ENCODE measurements at regions not wholly inside any gene's neighbourhood (a gene's known extent, or its start where the extent isn't known, plus 50 kb on each side); places are given as distances from the start of the nearest gene placed in this dataset.

DNA sequence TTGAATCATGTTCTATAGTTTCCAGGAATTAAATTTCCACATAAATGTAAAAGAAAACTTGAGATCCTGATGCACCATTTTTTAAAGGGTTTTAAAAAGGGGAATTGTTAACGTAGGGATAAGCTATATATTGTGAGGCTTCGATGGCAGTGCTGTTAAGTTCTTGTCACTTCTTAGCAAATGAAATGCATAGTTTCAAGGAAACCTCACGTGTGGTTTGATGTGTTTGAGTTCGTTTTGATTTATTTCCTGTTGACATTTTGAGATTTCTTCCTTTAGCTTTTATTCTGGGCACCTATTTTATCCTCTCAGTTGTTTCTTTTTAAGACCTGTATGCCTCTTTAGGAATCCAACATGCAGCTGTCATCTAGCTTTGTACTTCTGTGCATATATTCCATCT, 301.0 kb downstream of the DOCK8 start:
- DNase-seq = no peak

DNA sequence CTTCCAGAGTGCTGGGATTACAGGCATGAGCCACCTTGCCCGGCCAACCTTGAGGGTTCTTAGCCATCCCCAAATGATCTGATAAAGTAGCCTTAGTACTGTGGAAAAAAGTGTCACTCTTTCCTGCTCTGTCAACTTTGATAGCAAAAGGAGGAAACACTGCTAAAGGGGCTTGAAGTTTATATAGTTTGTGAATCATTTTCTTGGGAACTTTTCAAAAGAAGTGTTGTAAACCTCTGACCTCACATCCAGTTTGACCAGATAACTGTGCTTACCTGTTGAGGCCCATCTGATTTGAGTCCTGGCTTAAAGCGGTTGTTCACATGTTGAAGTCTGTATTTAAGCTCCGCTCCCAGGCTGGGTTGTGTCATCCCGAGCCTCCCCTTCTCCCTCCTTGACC, 303.3 kb downstream of the DOCK8 start:
- no peak for DNase-seq

DNA sequence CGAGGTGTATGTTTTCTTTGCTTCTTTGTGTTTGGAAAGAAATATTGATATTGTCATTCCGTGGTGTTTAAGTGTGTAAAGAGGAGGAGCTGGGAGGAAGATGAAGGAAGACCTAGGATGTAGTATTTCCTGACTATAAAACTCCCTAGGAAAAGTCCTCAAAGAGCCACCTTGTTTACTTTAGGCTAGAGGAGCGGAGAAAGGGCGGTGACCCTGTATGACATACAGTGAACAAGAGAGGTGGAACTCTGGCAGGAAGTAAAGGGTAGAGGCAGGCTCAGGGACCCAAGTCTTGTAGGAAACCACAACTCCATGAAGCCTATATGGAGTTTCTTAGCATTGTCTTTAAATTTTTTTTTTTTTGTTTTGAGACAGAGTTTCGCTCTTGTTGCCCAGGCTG, 303.9 kb downstream of the DOCK8 start:
- DNase-seq = no peak

DNA sequence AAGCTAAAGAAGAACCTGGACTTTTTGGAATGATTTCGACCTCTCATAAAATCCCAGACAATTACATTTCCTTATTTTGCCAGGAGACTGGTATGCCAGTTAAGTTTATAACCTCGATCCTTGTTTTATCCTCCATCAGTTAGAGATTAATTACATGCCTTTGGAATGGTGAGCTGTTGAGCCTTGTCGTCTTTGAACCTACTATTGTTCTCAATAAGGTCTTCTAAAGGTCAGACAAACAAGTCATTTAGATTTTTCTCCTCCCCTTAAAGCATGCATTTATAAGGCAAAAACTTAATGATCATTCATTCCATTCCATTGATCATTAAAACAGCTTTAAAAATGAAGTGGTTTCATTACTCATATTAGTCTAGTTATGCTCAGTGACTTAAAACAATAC, 304.9 kb downstream of the DOCK8 start:
- no peak for DNase-seq

DNA sequence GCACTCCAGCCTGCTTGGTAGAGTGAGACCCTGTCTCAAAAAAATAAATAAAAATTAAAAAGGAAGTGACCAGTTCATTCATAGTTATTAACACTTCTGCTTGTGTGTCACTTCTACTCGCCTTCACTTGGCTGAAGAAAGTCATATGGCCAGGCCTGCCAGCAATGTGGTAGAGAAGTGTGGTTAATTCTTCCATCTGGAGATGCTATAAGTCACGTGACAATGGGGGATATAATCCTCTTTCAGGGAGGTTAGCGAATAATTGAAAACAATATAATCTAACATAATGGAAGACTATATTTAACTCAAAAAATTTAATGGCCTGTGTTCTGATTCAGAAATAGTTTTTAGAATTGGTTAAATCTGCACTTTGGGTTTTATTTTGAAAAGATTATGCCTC, 305.6 kb downstream of the DOCK8 start:
- no peak for DNase-seq

DNA sequence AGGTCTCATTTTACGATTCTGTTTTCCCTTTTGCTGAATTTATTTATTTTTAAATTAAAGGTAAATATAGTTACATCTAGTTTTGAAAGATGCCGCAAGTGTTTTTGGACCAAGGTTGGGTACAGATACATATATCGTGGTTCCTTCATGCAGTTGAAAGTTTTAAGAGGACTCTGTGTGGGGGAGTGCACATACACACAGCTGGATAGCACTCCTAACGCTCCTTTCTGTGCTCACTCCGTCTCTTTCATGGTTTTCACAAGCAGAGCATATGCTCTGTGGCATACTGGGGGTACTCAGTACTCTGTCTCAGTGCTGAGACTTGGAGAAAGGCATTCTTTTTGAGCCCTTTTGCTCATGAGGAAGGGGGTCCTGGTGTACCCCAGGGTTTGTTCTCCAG, 307.5 kb downstream of the DOCK8 start:
- no peak for DNase-seq

DNA sequence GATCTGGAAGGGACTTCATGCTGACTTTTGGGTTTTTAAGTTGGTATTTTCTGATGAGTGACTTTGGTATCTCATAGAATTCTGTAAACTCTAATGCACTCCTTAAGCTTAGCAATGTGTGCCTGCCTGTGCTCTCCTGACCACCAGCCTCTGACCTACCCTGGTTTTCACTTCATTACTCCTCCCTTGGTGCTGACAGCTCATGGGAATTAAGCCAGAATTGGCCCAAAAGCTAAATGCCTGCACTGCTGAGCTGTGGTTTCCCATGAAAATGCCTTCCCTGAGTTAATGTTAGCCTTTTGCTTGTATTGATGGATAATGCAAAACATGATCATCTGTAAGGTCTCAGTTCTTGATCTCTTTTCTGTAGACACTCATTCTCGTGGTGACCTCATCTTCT, 308.0 kb downstream of the DOCK8 start:
- DNase-seq = no peak

DNA sequence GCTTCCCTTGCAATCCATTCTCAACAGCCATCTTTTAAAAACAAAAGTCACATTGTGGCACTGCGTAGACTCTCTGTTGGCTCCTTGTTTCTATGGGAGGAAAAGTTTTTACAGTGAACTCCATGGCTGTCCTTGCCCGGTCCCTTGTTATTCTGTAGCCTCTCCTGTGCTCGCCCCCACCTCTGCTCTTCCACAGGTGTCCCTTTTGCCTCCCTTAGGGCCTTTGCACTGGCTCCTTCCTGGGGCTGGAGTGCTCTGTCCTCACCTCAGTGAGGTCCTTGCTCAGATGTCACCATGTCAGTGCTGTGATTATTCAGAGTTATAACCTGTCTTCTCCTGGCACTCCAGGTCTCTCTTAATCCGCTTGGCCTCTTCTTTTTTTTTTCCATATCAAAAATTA, 308.8 kb downstream of the DOCK8 start:
- no peak for DNase-seq

DNA sequence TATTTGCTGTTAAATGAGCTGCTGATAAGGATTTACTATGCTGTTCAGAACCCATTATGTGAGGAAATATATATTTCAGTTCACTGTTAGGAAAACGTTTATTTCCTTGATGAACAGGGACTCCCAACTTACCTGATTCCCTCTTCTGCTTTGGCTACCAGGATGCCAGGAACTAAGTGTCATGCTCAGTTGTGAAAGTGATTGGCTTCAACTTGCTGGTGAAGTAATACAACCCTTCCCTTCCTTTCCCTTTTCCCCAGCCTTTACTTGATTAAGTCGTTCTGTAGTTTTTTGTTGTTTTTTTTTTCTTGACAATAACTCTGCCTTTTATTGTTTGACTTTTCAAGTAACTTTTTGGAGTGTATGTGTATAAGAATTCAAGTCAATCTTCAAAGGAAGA, 309.3 kb downstream of the DOCK8 start:
- DNase-seq = no peak

DNA sequence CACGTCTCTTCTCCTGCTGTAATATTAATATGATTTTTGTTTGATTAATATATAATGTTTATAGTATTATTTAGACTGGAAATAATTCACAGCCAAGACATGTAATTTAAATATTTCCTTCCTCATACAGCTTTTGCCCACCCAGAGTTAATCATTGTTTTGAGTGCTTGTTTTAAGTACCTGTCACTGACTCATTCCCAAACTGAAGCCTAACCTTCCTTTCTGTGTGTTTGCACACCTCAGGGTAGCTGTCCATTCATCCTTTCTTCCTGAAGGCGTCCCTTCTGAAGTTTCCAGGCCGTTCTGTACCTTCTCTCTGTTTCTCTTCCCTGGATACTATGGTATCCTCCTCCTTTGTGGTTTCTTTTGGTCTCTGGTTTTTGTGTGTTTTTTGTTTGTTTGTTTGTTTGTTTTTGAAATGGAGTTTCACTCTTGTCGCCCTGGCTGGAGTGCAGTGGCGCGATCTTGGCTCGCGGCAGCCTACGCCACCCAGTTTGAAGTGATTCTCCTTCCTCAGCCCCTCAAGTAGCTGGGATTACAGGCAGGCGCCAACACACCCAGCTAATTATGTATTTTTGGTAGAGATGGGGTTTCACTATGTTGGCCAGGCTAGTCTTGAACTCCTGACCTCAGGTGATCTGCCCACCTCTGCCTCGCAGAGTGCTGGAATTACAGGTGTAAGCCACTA, 312.4 kb downstream of the DOCK8 start:
- no peak for DNase-seq

DNA sequence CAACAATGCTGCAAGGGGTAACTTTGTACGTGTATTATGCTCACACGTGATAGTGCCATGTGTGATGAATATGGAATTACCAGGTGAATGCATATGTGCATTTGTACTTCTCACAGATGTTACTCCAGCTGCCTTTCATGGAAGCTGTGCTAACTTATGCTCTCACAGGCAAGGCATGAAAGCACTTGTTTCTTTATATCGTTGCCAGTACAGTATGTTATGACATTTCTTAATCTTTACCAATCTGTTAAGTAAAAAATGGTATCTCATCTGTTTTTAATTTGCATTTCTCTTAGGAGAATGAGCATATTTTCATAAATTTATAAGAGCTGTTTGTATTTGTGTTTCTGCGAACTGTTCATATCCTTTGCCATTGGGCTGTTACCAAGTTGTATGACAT, 311.8 kb upstream of the DMRT1 start:
- DNase-seq = no peak

DNA sequence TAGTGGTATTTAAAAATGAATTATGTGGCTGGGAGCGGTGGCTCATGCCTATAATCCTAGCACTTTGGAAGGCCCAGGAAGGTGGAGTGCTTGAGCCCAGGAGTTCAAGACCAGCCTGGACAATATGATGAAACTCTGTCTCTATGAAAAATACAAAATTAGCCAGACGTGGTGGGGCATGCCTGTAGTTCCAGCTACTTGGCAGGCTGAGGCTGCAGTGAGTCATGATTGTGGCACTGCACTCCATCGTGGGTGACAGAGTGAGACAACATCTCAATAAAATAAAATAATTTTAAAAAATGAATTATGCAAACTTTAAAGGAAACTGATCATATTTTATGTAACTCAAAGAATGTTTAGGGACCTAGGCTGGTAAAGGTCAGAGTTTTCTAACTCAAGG, 310.8 kb upstream of the DMRT1 start:
- no peak for DNase-seq

DNA sequence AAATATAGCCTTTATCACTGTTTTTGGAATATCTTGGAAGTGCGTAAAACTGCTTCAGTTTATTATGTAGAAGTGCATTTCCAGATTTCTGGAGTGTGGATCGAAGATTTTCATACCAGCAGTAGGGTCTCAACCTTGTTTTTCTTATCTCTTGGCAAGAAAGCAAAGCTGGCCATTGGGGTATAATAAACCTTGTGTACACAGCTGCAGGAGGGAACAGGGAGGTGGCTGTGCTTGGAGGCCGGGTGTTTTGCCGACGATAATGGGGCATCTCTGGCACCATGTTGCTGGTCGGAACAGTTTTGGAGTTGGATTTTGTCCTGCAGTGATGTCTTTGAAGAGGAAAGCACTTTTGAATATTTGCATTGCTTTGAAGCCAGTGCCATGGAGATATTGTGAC, 308.8 kb upstream of the DMRT1 start:
- no peak for DNase-seq

DNA sequence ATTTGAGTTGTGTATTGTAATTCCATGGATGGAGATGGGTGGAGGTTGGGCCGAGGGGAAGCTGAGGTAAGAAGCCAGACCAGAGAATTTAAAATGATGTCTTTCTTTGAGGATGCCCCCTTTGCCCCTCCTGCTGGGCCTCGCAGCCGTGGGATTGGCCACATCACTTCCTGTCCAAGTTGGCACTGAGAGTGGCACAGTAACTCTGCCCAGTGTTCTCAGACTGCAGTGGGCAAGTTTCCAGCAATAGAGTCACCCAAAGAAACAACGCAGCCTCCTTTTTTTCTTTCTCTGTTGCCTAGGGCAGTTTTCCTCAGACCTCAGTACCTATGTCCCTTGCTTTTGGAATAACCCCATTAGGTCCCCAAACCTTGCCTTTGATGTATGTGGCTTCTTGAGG, 306.6 kb upstream of the DMRT1 start:
- DNase-seq = no peak

DNA sequence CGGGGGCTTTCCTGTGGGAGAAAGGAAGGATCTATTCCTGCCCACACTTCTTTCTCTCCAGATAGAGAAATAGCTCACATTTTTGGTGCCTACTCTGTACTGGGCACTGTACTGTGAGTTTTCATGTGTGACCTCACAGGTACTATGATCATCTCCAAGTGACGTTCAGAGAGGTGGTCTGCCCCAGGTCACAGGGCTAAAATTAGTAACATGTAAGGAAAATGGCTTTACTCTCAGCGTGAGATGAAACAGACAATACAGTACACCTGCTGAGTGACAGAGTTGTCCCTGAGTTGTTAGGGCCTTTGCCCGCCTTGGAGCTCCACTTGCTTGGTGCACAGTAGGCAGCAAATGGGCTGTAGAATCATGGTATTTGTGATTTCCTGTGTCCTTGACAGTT, 306.1 kb upstream of the DMRT1 start:
- no peak for DNase-seq

DNA sequence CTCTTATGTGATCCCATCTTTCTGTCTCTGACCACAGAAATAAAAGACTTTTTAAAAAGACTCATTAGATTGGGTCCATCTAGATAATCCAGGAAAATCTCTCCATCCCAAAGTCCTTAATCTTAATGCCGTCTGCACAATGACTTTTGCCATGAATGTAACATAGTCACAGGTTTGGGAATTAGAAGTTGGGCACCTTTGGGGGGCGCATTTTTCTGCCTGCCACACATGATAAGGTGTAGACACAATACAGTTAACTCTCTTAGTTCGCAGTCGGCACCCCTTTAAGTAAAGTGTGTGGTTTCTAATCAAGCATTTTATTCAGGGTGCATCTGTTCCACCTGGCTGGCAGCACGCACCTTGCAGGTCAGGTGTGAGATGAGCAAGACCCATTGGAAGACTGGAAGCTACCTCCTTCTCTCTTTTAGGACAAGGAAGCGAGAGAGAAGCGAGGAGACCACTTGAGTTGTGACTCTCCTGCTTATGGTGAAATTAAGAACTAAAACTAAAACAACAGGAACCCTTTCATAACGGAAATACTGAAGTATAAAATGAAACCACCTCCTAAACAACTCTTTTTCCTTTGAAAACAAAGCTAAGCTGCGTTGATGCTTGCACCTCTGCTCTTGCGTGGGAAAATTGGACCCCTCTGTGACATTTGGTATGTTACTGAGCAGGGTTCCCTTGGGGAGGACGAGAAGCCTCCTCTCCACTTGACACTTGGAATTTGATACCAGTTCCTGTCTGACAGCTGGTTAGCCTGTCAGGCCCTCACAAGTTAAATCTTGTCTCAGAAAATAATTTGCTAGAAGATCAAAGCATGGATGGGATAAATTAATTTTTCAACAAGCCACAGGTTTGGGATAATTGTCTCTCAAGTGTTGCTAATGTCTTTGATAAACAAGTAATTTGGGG, 304.6 kb upstream of the DMRT1 start:
- DNase-seq = no peak

DNA sequence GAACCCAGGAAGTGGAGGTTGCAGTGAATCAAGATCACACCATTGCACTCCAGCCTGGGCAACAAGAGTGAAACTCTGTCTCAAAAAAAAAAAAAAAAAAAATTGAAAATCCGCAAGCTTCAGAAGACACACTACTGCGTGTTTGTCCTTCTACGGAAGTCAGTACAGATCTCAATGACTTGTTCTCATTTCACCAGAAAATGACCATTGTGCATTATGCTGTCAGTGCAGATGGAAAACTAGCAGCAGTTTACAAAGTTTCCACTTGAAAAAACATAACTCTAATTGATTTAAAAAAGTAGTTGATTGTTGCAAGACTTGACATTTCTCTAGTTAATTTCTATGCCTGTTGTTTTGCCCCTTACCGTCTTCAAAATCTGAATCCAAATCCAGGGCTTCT, 298.0 kb upstream of the DMRT1 start:
- no peak for DNase-seq

DNA sequence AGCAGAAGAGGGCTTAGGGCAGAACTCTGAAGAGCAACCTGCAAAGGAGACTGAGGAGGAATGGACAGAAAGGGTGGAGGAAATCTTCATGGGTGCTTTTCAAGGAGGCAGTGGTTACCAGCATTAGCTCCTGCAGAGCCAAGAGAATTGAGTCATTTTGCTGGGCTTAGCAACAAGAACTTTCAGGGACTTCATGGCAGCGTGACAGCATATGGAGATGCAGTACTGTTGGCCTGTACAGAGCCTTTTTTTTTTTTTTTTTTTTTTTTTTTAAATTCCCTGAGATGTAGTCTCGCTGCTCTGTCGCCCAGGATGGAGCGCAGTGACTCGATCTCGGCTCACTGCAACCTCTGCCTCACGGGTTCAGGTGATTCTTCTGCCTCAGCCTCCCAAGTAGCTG, 296.0 kb upstream of the DMRT1 start:
- DNase-seq = no peak

DNA sequence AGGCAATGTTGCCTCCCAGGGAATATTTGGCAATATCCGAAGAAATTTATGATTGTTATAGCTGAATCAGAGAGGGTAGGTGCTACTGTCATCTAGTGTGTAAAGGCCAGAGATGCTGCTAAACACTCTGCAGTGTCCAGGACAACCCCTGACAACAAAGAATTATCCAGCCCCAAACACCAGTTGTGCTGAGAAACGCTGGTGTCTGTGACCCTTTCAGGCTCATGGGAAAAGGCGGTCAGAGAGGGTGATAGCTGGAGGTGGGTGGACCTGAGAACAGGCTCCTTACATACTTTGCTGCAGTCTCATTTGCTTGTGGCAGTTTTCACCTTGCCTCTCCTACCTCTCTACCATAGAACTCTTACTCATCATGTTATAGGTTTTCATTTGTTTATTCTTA, 295.3 kb upstream of the DMRT1 start:
- DNase-seq = no peak

DNA sequence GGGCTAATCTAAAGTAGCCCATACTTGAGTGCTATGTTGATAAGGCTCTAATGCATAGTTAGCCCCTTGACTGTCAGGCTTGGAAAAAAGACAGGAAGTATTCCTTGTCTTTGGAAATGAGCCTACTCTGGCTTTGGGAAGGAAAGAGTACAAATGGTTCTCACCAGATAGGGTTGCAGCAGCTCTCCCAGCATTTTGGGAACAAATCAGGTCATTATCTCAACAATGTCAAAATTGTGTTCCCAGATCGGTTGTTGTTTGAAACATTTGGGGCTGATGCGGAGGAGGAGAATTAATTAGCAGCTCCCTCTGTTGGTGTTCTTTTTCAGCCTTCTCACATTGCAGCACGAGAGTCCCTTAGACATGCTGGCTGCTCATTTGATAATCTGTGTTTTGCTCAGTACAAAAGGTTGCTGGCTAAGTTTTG, 294.7 kb upstream of the DMRT1 start:
- DNase-seq = no peak

DNA sequence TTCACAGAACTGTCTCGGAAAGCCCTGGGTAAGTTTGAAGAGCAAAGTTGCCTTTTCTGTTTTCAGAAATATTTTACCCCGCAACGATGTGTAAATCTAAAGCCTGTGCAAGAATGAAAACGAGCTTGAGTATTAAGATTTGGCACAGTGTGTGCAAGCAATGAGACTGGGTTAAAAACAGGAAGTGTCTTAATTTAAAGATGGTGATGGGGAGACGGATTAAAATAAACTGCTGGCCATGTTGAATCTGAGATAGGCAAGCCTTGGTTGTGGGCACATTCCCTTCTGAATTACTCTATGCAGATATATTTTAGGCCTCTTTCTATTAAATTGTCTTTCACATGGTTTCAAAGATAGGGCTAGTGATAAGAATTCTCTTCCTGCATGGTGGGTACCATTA, 294.2 kb upstream of the DMRT1 start:
- DNase-seq = no peak

DNA sequence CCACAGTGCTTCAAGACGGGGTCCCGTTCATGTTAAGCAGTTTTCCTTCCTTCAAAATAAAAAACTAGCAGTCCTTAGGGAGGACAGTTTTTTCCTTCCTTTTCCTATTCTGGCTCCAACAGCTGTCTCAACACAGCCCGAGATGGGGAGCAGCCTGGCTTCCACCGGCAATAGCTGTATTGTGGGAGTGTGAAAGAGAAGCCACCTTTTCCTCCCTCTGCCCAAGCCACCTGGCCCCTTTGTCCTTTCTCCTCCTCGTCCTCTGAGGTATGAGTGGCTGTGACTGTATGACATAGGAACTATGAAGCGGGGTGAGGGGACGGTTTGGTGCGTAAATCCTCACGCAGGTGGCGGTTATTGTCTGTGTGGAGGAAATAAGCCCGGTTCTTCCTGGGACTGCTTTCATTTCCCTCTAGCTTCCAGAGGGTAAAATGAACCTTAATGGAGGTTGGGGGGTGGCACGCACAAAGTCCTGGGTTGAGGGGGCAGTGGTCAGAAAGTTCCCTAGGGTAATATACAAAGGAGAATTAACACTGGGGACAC, 292.0 kb upstream of the DMRT1 start:
- no peak for DNase-seq

DNA sequence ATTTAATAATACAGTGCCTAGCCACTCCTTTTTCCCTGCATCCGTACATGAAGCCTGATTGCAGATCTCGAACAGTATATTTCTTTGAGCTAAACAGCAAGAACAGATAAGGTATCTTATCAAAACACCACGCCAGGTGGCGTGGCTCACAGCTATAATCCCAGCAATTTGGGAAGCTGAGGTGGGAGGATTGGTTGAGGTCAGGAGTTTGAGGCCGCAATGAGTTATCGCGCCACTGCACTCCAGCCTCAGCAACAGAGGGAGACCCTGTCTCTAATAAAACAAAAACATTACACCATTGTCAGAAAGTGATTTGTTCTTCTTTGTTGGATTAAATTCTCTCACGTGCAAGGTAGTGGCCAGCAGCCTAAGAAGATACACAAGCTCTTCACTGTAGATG, 291.2 kb upstream of the DMRT1 start:
- no peak for DNase-seq

All from activated CD4-positive, alpha-beta T cell treated with anti-CD3 and anti-CD28 coated beads for 48 hours (primary cell).